Small intestine (tissue), 7 donors: ENCODE measurements at regions not wholly inside any gene's neighbourhood (a gene's known extent, or its start where the extent isn't known, plus 50 kb on each side); places are given as distances from the start of the nearest gene placed in this dataset.
A peak's percentile ranks its signal among the peaks of the same experiment; 100 is the strongest.

Experiments
- DNase-seq, 2 donors: peaks; one replicate each; pipeline versions ENCODE4 v3.0.0 to v3.0.0-alpha.2; 2013
- FAIRE-seq: peaks from 2 replicates; lab custom pipeline; 2012; peaks lifted over from hg19 to GRCh38; lab: Jason Lieb, UNC
- H3K27ac ChIP-seq, 3 donors: one replicate each; pipeline ENCODE4 v1.5.1; 2013; ENCODE audit warnings: low read length in 2 of 3, mild to moderate bottlenecking in 2 of 3, control low read depth in 1 of 3, inconsistent platforms in 1 of 3, low read depth in 1 of 3, moderate library complexity in 1 of 3
- H3K27me3 ChIP-seq, 3 donors: one replicate each; pipeline ENCODE4 v1.6.1; 2013; ENCODE audit warnings: low read length in 3 of 3, inconsistent platforms in 1 of 3; ENCODE audit not compliant: control insufficient read depth in 3 of 3, insufficient read depth in 3 of 3
- H3K36me3 ChIP-seq, 3 donors: one replicate each; pipeline ENCODE4 v1.6.1; 2013; ENCODE audit warnings: low read length in 3 of 3, inconsistent platforms in 1 of 3, low read depth in 1 of 3, mild to moderate bottlenecking in 1 of 3, moderate library complexity in 1 of 3; ENCODE audit not compliant: control insufficient read depth in 3 of 3, insufficient read depth in 2 of 3
- H3K4me1 ChIP-seq, 3 donors: one replicate each; pipeline ENCODE4 v1.6.1; 2013; ENCODE audit warnings: low read length in 2 of 3, inconsistent platforms in 1 of 3, low read depth in 1 of 3, mild to moderate bottlenecking in 1 of 3, moderate library complexity in 1 of 3; ENCODE audit not compliant: control insufficient read depth in 3 of 3, insufficient read depth in 2 of 3
- H3K4me3 ChIP-seq, 3 donors: one replicate each; pipeline ENCODE4 v1.5.1; 2013; ENCODE audit warnings: low read length in 3 of 3, control low read depth in 1 of 3, inconsistent platforms in 1 of 3, low read depth in 1 of 3, mild to moderate bottlenecking in 1 of 3, moderate library complexity in 1 of 3
- H3K9me3 ChIP-seq, 2 donors: one replicate each; pipeline ENCODE4 v1.6.1; 2013; ENCODE audit warnings: low read depth in 1 of 2, low read length in 1 of 2; ENCODE audit not compliant: control insufficient read depth in 2 of 2, insufficient read depth in 1 of 2
- WGBS, 3 donors: extraction: QIAGEN DNeasy Blood & Tissue Kit; methylation state at CpG; one replicate each; pipeline ENCODE4 v1.1.7; 2013; 5-methylcytosine and 5-hydroxymethylcytosine counted together
- donor health status: healthy with polysubstance abuse.
- donor health status: control.
- donor health status: control.
- donor health status: Bipolar disorder and iron deficiency.
- donor health status: healthy.

- Histone ChIP-seq H3K36me3 (peaks cover 0 to 3% (median 0%) of the 10 kb centered on the region in 3 donors), H3K9me3 (no peaks in the 10 kb centered on the region), H3K27ac (no peak overlapping the region), H3K4me3 (no peak overlapping the region), H3K4me1 (no peaks in the 10 kb centered on the region), H3K27me3 (no peaks in the 10 kb centered on the region)
- WGBS, 3 donors = 53 to 58% (median 53%) methylated on average over 3 of the region's 3 CpGs
- no peak for FAIRE-seq
- DNase-seq = no peak
Measured at GRCh38 chr1:239677362-239677761, 291.0 kb downstream of the CHRM3 start.

GRCh38 chr1:239678181-239678580, 291.8 kb downstream of the CHRM3 start:
- Histone ChIP-seq H3K4me1 (no peaks in the 10 kb centered on the region), H3K27me3 (no peaks in the 10 kb centered on the region), H3K9me3 (no peaks in the 10 kb centered on the region), H3K36me3 (peaks cover 0 to 3% (median 0%) of the 10 kb centered on the region in 3 donors), H3K4me3 (no peak overlapping the region), H3K27ac (no peak overlapping the region)
- WGBS, 3 donors = 93 to 99% (median 96%) methylated on average over 2 of the region's 2 CpGs
- no peak for DNase-seq
- no peak for FAIRE-seq

GRCh38 chr1:239682046-239682445, 295.7 kb downstream of the CHRM3 start:
- Histone ChIP-seq H3K4me1 (peaks cover 0 to 7% (median 0%) of the 10 kb centered on the region in 3 donors), H3K36me3 (peaks cover 0 to 3% (median 0%) of the 10 kb centered on the region in 3 donors), H3K9me3 (no peaks in the 10 kb centered on the region), H3K27me3 (no peaks in the 10 kb centered on the region), H3K27ac (no peak overlapping the region), H3K4me3 (no peak overlapping the region)
- no peak for FAIRE-seq
- WGBS, 3 donors = 49 to 92% (median 79%) methylated on average over 3 of the region's 3 CpGs
- no peak for DNase-seq

- Histone ChIP-seq H3K27ac (no peak overlapping the region), H3K9me3 (no peaks in the 10 kb centered on the region), H3K27me3 (no peaks in the 10 kb centered on the region), H3K4me3 (no peak overlapping the region), H3K4me1 (peaks cover 0 to 7% (median 0%) of the 10 kb centered on the region in 3 donors), H3K36me3 (peaks cover 0 to 3% (median 0%) of the 10 kb centered on the region in 3 donors)
- no peak for FAIRE-seq
- 41 to 64% (median 62%) methylated on average over 2 of the region's 2 CpGs for WGBS, 3 donors
- no peak for DNase-seq
Measured at GRCh38 chr1:239682960-239683359, 296.6 kb downstream of the CHRM3 start.

GRCh38 chr1:239686386-239686785, 300.0 kb downstream of the CHRM3 start:
- Histone ChIP-seq H3K36me3 (peaks cover 0 to 3% (median 0%) of the 10 kb centered on the region in 3 donors), H3K27me3 (no peaks in the 10 kb centered on the region), H3K9me3 (no peaks in the 10 kb centered on the region), H3K4me3 (no peak overlapping the region), H3K4me1 (peaks cover 0 to 7% (median 0%) of the 10 kb centered on the region in 3 donors), H3K27ac (peak overlapping the region in 1 of 3 donors; percentile 44)
- FAIRE-seq = no peak
- WGBS, 3 donors = 73 to 81% (median 76%) methylated on average over 2 of the region's 2 CpGs
- DNase-seq = peak in 1 of 2 donors; percentile 62

DNA sequence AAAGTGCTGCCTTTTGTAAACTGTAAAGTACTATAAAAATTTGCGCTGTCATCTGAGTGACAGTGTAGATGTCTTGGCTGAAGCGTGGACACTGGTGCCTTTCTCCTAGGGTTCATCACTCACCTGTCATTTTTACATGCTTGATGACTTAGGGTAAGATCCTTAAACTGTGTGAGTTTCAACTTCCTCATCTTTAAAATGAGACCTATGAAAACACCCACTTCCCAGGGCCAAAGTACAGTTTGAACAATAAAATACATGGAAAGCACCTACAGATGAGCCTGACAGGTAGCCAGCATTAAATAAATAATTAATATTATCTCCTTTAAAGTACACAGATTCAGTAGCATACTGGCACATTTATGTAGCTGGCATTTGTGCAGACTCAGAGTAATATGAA, 309.9 kb downstream of the CHRM3 start:
- Histone ChIP-seq H3K27ac (no peak overlapping the region), H3K27me3 (no peaks in the 10 kb centered on the region), H3K9me3 (peaks cover 0 to 8% of the 10 kb centered on the region in 2 donors), H3K4me3 (no peak overlapping the region), H3K4me1 (no peaks in the 10 kb centered on the region), H3K36me3 (no peaks in the 10 kb centered on the region)
- WGBS, 3 donors = 22 to 64% (median 36%) methylated on average over 2 of the region's 2 CpGs
- DNase-seq (peak; percentile 53 to 59), FAIRE-seq (no peak)

DNA sequence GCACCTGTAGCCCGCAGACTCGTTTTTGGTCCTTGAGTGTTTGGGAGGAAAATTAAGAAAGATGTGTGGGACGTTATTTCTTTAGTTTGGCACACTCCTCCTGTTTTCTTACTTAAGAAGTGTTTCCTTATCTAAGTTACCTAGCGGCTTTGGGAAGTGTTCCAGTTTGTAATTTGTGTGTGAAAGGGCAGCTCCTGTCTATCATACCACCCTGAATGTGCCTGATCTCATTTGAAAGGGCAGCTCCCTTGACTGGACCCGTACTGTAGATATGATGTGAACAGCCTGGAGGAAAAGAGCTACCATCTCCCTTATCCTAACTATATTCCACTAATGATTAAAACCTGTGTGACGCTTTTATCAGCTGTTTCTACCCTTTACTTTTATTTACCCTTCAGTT, 314.3 kb downstream of the CHRM3 start:
- Histone ChIP-seq H3K36me3 (no peaks in the 10 kb centered on the region), H3K9me3 (peaks cover 0 to 4% of the 10 kb centered on the region in 2 donors), H3K4me3 (no peak overlapping the region), H3K27me3 (no peaks in the 10 kb centered on the region), H3K4me1 (no peaks in the 10 kb centered on the region), H3K27ac (no peak overlapping the region)
- 20 to 61% (median 35%) methylated on average over 6 of the region's 6 CpGs for WGBS, 3 donors
- no peak for FAIRE-seq
- DNase-seq = peak in 1 of 2 donors; percentile 42

GRCh38 chr1:239703075-239703474, 316.7 kb downstream of the CHRM3 start:
- no peaks in the 10 kb centered on the region for H3K27me3 ChIP-seq
- WGBS, 3 donors = 91 to 96% (median 92%) methylated on average over 2 of the region's 2 CpGs
- H3K36me3 ChIP-seq = no peaks in the 10 kb centered on the region
- FAIRE-seq (no peak), DNase-seq (no peak)
- H3K9me3 ChIP-seq = no peaks in the 10 kb centered on the region
- no peak overlapping the region for H3K27ac ChIP-seq
- no peaks in the 10 kb centered on the region for H3K4me1 ChIP-seq
- H3K4me3 ChIP-seq = no peak overlapping the region

- Histone ChIP-seq H3K27ac (no peak overlapping the region), H3K9me3 (no peaks in the 10 kb centered on the region), H3K27me3 (no peaks in the 10 kb centered on the region), H3K36me3 (no peaks in the 10 kb centered on the region), H3K4me3 (no peak overlapping the region), H3K4me1 (no peaks in the 10 kb centered on the region)
- FAIRE-seq (no peak), DNase-seq (no peak)
- WGBS, 3 donors = 78 to 92% (median 83%) methylated on average over 5 of the region's 5 CpGs
Measured at GRCh38 chr1:239706245-239706892, 320.0 kb downstream of the CHRM3 start.
